WERI-Rb-1 (cell line): ENCODE measurements at regions not wholly inside any gene's neighbourhood (a gene's known extent, or its start where the extent isn't known, plus 50 kb on each side); places are given as distances from the start of the nearest gene placed in this dataset.

ENCODE experiments used
- DNase-seq: peaks from one replicate; pipeline ENCODE4 v3.0.0-alpha.2; 2020
- H3K27ac ChIP-seq: fragments of 250-450 bp; sonication (Bioruptor Pico); 2 replicates; pipeline ENCODE4 v1.5.1; 2020; ENCODE audit warnings: mild to moderate bottlenecking, moderate library complexity
- H3K27me3 ChIP-seq: fragments of 250-450 bp; sonication (Bioruptor Pico); 2 replicates; pipeline ENCODE4 v1.5.1; 2021; ENCODE audit warnings: mild to moderate bottlenecking, low read depth, moderate library complexity; ENCODE audit not compliant: insufficient read depth, severe bottlenecking
- H3K36me3 ChIP-seq: fragments of 250-450 bp; sonication (Bioruptor Pico); 2 replicates; pipeline ENCODE4 v1.5.1; 2020; ENCODE audit warnings: mild to moderate bottlenecking, moderate library complexity
- H3K4me3 ChIP-seq: 2 replicates; pipeline ENCODE4 v1.5.1; 2011; ENCODE audit warnings: low read depth, mild to moderate bottlenecking, control low read depth, low read length
- H3K9me3 ChIP-seq: fragments of 250-450 bp; sonication (Bioruptor Pico); 2 replicates; pipeline ENCODE4 v1.5.1; 2021; ENCODE audit warnings: mild to moderate bottlenecking, moderate library complexity; ENCODE audit not compliant: severe bottlenecking
- CTCF ChIP-seq: IDR thresholded peaks from 2 replicates; pipeline ENCODE4 v1.5.1; 2011; ENCODE audit warnings: low read depth, mild to moderate bottlenecking, control low read depth, inconsistent platforms, low read length

DNA sequence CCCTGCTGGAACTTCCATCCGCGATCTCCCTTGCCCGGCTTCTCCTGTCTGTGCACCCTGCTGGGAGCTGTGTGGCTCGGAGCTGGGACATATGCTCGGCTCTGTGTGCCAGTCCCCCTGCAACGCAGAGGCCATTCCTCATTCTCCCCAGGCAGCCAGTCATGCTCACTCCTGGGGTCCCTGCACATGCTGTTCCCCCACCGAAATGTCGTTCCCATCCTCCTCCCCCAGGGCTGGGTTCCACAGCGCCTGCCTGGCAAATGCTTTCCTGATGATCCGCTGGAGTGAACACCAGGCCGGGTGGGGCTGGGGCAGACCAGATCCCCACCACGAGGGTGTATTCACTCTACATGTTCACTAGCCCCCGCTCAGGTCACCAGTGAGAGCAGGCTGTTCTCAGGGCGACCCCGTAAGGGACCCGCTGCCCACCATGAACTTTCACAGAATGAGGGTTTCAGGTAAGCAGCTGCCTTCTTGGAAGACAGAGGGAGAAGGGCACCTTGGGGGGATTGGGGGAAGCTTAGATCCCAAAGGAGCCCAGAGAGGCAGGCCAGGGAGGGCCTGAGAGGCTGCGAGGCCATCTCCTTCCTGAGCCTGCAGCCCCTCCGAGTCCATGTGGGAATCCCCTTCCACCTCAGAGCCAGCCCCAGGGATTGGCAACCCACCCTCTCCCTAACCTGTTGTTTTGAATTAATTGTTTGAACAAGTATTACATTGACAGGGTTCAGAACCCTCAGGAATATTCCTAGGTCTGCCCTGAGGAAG lies 88.7 kb upstream of the IQSEC1 start:
- Histone ChIP-seq H3K27ac (no peak overlapping the region), H3K9me3 (peaks cover 7% of the 10 kb centered on the region), H3K27me3 (no peaks in the 10 kb centered on the region), H3K4me3 (no peak overlapping the region), H3K36me3 (peaks cover 2% of the 10 kb centered on the region)
- TF ChIP-seq CTCF = no peak
- DNase-seq = no peak

GRCh38 chr3:13161021-13161759 lies 88.0 kb upstream of the IQSEC1 start:
- Histone ChIP-seq H3K27me3 (no peaks in the 10 kb centered on the region), H3K9me3 (peaks cover 11% of the 10 kb centered on the region), H3K36me3 (peaks cover 2% of the 10 kb centered on the region), H3K4me3 (no peak overlapping the region), H3K27ac (no peak overlapping the region; the same call in 1 of the 2 replicates)
- DNase-seq = peak; percentile 40
- peak; percentile 45; the same call in 1 of the 2 replicates for TF ChIP-seq CTCF

DNA sequence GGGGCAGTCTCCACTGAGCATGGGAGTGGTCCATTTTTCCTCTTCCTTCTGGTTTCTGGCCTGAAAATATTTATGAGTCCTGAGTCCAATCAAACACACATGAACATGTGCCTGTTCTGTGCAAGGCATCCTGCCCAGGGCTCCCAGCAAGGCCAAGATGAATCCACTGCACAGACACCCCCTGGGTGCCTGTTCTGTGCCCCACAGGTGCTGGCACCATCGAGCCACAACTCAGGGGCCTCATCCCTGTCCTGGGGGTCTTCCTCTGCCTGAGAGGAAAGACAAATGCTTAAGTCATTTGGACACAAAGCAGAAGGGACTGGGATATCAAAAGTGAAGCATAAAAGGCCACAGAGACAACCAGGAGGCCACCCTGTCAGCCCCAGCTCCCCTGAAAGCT lies 87.4 kb upstream of the IQSEC1 start:
- no peak overlapping the region for H3K4me3 ChIP-seq
- no peaks in the 10 kb centered on the region for H3K27me3 ChIP-seq
- no peak for TF ChIP-seq CTCF
- no peak overlapping the region; the same call in 1 of the 2 replicates for H3K27ac ChIP-seq
- H3K36me3 ChIP-seq = peaks cover 3% of the 10 kb centered on the region
- no peak for DNase-seq
- peaks cover 15% of the 10 kb centered on the region for H3K9me3 ChIP-seq

- no peak for TF ChIP-seq CTCF
- no peak for DNase-seq
- H3K27ac ChIP-seq = no peak overlapping the region
- H3K4me3 ChIP-seq = no peak overlapping the region
- no peaks in the 10 kb centered on the region for H3K27me3 ChIP-seq
- peaks cover 20% of the 10 kb centered on the region for H3K9me3 ChIP-seq
- peaks cover 6% of the 10 kb centered on the region for H3K36me3 ChIP-seq
These were observed 86.7 kb upstream of the IQSEC1 start for GRCh38 chr3:13159890-13160289.

DNA sequence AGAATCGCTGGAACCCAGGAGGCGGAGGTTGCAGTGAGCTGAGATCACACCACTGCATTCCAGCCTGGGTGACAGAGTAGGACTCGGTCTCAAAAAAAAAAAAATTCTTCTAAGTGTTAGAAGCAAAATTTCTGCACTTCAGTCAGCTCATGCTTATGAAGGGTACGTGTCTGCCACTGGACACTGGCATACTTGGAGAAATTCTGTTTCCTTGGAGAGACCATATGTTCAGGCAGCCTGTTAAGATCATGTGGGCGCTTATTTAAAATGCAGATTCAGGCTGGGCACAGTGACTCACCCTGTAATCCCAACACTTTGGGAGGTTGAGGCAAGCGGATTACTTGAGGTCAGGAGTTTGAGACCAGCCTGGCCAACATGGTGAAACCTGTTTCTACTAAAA lies 85.6 kb upstream of the IQSEC1 start:
- no peaks in the 10 kb centered on the region for H3K27me3 ChIP-seq
- H3K27ac ChIP-seq = no peak overlapping the region
- no peak for TF ChIP-seq CTCF
- DNase-seq = no peak
- H3K4me3 ChIP-seq = no peak overlapping the region
- H3K9me3 ChIP-seq = peaks cover 20% of the 10 kb centered on the region
- peaks cover 6% of the 10 kb centered on the region for H3K36me3 ChIP-seq
